ENCODE measurements at regions not wholly inside any gene's neighbourhood (a gene's known extent, or its start where the extent isn't known, plus 50 kb on each side); places are given as distances from the start of the nearest gene placed in this dataset.

DNA sequence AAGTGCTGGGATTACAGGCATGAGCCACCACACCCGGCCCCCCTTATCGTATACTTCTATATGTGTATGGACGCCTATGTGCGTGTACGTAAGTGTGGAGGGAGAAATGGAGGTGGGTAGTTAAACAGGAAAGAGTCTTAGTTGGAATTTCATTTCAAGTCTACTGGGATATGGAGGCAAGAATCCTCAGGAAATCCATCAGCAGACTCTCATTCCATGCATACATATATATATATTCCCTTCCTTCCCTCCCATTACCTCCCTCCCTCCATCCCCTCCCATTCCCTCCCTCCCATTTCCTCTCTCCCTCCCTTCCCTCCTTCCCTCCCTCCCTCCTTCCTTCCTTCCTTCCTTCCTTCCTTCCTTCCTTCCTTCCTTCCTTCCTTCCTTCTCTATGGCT lies 391.7 kb upstream of the RBFOX1 start:
- TF ChIP-seq, protein P1, sequence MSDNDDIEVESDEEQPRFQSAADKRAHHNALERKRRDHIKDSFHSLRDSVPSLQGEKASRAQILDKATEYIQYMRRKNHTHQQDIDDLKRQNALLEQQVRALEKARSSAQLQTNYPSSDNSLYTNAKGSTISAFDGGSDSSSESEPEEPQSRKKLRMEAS (IDR thresholded peaks at IDR 0.05; ENCODE audit: insufficient read depth, insufficient read length) = no peak
- TF ChIP-seq, protein P2, sequence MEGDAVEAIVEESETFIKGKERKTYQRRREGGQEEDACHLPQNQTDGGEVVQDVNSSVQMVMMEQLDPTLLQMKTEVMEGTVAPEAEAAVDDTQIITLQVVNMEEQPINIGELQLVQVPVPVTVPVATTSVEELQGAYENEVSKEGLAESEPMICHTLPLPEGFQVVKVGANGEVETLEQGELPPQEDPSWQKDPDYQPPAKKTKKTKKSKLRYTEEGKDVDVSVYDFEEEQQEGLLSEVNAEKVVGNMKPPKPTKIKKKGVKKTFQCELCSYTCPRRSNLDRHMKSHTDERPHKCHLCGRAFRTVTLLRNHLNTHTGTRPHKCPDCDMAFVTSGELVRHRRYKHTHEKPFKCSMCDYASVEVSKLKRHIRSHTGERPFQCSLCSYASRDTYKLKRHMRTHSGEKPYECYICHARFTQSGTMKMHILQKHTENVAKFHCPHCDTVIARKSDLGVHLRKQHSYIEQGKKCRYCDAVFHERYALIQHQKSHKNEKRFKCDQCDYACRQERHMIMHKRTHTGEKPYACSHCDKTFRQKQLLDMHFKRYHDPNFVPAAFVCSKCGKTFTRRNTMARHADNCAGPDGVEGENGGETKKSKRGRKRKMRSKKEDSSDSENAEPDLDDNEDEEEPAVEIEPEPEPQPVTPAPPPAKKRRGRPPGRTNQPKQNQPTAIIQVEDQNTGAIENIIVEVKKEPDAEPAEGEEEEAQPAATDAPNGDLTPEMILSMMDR (IDR thresholded peaks at IDR 0.05; ENCODE audit: extremely low read depth in 1 of 2, insufficient read depth in 1 of 2, low read depth in 1 of 2, low read length in 2 of 2) = no peak
- no peak for TF ChIP-seq POLR2A (IDR thresholded peaks at IDR 0.05; ENCODE audit: low read depth, low read length)
- no peak for TF ChIP-seq FOS (IDR thresholded peaks at IDR 0.05; ENCODE audit: borderline replicate concordance, insufficient read depth, low read length)
- TF ChIP-seq MYC (IDR thresholded peaks at IDR 0.05; ENCODE audit: low read depth, low read length) = no peak
- TF ChIP-seq EZH2 (IDR thresholded peaks at IDR 0.05; ENCODE audit: borderline replicate concordance, low read depth, low read length, severe bottlenecking) = no peak
- no peak for TF ChIP-seq POLR2AphosphoS5 (IDR thresholded peaks at IDR 0.05; ENCODE audit: insufficient read depth, low read depth, low read length)
- TF ChIP-seq JUN (IDR thresholded peaks at IDR 0.05; ENCODE audit: borderline replicate concordance, insufficient read depth, insufficient read length, low read depth) = no peak
- no peak for TF ChIP-seq GATA2 (IDR thresholded peaks at IDR 0.05; ENCODE audit: insufficient read depth, insufficient read length, low read depth, low read length)
